CD4-positive, CD25-positive, alpha-beta regulatory T cell (primary cell): ENCODE measurements at regions not wholly inside any gene's neighbourhood (a gene's known extent, or its start where the extent isn't known, plus 50 kb on each side); places are given as distances from the start of the nearest gene placed in this dataset.
A peak's percentile ranks its signal among the peaks of the same experiment; 100 is the strongest.

Source experiments
- ATAC-seq, 2 donors: fragments of 150-1000 bp; cut with Tn5 transposase; one replicate each; pipeline ENCODE4 v1.10.0; 2021; ENCODE audit warnings: low read depth in 2 of 2, moderate number of reproducible peaks in 2 of 2, moderate library complexity in 1 of 2
- DNase-seq, 3 donors: peaks; one replicate each; pipeline versions ENCODE4 v3.0.0 to v3.0.0-alpha.2; 2012 to 2022; ENCODE audit warnings: mixed read lengths in 1 of 3
- H3K27ac ChIP-seq: one replicate; pipeline ENCODE4 v1.7.0; 2013; ENCODE audit warnings: mild to moderate bottlenecking, low read length; ENCODE audit not compliant: insufficient read depth, poor library complexity, severe bottlenecking
- H3K27me3 ChIP-seq: one replicate; pipeline ENCODE4 v1.7.0; 2013; ENCODE audit warnings: low read length; ENCODE audit not compliant: control insufficient read depth, insufficient read depth
- H3K36me3 ChIP-seq: one replicate; pipeline ENCODE4 v1.7.0; 2013; ENCODE audit warnings: mild to moderate bottlenecking, low read length, moderate library complexity; ENCODE audit not compliant: control insufficient read depth, insufficient read depth
- H3K4me1 ChIP-seq: 2 replicates; pipeline ENCODE4 v1.7.0; 2013; ENCODE audit warnings: mild to moderate bottlenecking, low read length; ENCODE audit not compliant: insufficient read depth, control insufficient read depth, poor library complexity, severe bottlenecking
- H3K4me3 ChIP-seq: one replicate; pipeline ENCODE4 v1.7.0; 2013; ENCODE audit warnings: low read depth, mild to moderate bottlenecking, low read length, moderate library complexity
- H3K9me3 ChIP-seq, 2 experiments: 1 replicate in 1 of 2; 2 replicates in 1 of 2; pipeline ENCODE4 v1.7.0; 2013; ENCODE audit warnings: low read length in 2 of 2, mild to moderate bottlenecking in 1 of 2, moderate library complexity in 1 of 2; ENCODE audit not compliant: control insufficient read depth in 2 of 2
- H3K27ac Mint-ChIP-seq, 3 donors: one replicate each; pipeline ENCODE4 v1.8.0; 2020 to 2022; ENCODE audit warnings: mild to moderate bottlenecking in 3 of 3, mixed read lengths in 3 of 3, moderate library complexity in 2 of 3
- H3K27me3 Mint-ChIP-seq: one replicate; pipeline ENCODE4 v1.8.0; 2022; ENCODE audit warnings: mild to moderate bottlenecking, mixed read lengths
- H3K36me3 Mint-ChIP-seq: one replicate; pipeline ENCODE4 v1.8.0; 2020; ENCODE audit warnings: mixed read lengths
- H3K4me1 Mint-ChIP-seq, 4 donors: one replicate each; pipeline ENCODE4 v1.8.0; 2020 to 2022; ENCODE audit warnings: mixed read lengths in 4 of 4, mild to moderate bottlenecking in 1 of 4
- H3K4me3 Mint-ChIP-seq, 4 donors: one replicate each; pipeline ENCODE4 v1.8.0; 2020 to 2022; ENCODE audit warnings: mild to moderate bottlenecking in 4 of 4, mixed read lengths in 4 of 4, moderate library complexity in 3 of 4
- H3K9me3 Mint-ChIP-seq, 7 donors: one replicate each; pipeline ENCODE4 v1.8.0; 2020 to 2022; ENCODE audit warnings: mixed read lengths in 7 of 7, mild to moderate bottlenecking in 3 of 7, moderate library complexity in 2 of 7

- Histone ChIP-seq H3K4me1 (no peaks in the 10 kb centered on the region), H3K27ac (no peak overlapping the region), H3K4me3 (no peak overlapping the region), H3K27me3 (no peaks in the 10 kb centered on the region), H3K9me3 (peaks cover 0 to 3% of the 10 kb centered on the region in 2 experiments), H3K36me3 (no peaks in the 10 kb centered on the region)
- H3K9me3 Mint-ChIP-seq: peaks cover 0 to 21% (median 2%) of the 10 kb centered on the region in 7 donors
- no peak overlapping the region for H3K4me3 Mint-ChIP-seq
- H3K27ac Mint-ChIP-seq: no peak overlapping the region
- H3K36me3 Mint-ChIP-seq: no peaks in the 10 kb centered on the region
- ATAC-seq (no peak), DNase-seq (no peak)
- no peaks in the 10 kb centered on the region for H3K4me1 Mint-ChIP-seq
- no peaks in the 10 kb centered on the region for H3K27me3 Mint-ChIP-seq
Observed at GRCh38 chr12:41794336-41794735, 350.3 kb downstream of the GXYLT1 start.

GRCh38 chr12:41784957-41785356, 359.7 kb downstream of the GXYLT1 start:
- ATAC-seq (no peak), DNase-seq (no peak)
- peaks cover 0 to 5% (median 0%) of the 10 kb centered on the region in 7 donors for H3K9me3 Mint-ChIP-seq
- no peak overlapping the region for H3K4me3 Mint-ChIP-seq
- no peaks in the 10 kb centered on the region for H3K9me3 ChIP-seq
- H3K36me3 Mint-ChIP-seq: no peaks in the 10 kb centered on the region
- no peaks in the 10 kb centered on the region for H3K4me1 Mint-ChIP-seq
- no peaks in the 10 kb centered on the region for H3K27me3 ChIP-seq
- H3K27ac Mint-ChIP-seq: no peak overlapping the region
- no peaks in the 10 kb centered on the region for H3K36me3 ChIP-seq
- no peak overlapping the region for H3K27ac ChIP-seq
- H3K27me3 Mint-ChIP-seq: peaks cover 4% of the 10 kb centered on the region
- H3K4me3 ChIP-seq: no peak overlapping the region
- H3K4me1 ChIP-seq: no peaks in the 10 kb centered on the region

GRCh38 chr12:41778934-41779333, 365.7 kb downstream of the GXYLT1 start:
- Mint-ChIP-seq H3K27ac (no peak overlapping the region), H3K9me3 (peaks cover 0 to 3% (median 0%) of the 10 kb centered on the region in 7 donors), H3K4me3 (no peak overlapping the region), H3K36me3 (no peaks in the 10 kb centered on the region), H3K27me3 (peaks cover 8% of the 10 kb centered on the region), H3K4me1 (no peaks in the 10 kb centered on the region)
- Histone ChIP-seq H3K4me1 (no peaks in the 10 kb centered on the region), H3K27ac (no peak overlapping the region), H3K4me3 (no peak overlapping the region), H3K9me3 (no peaks in the 10 kb centered on the region), H3K36me3 (no peaks in the 10 kb centered on the region), H3K27me3 (no peaks in the 10 kb centered on the region)
- ATAC-seq: no peak
- no peak for DNase-seq

- Histone ChIP-seq H3K9me3 (no peaks in the 10 kb centered on the region), H3K4me1 (no peaks in the 10 kb centered on the region), H3K4me3 (no peak overlapping the region), H3K27ac (no peak overlapping the region), H3K36me3 (no peaks in the 10 kb centered on the region), H3K27me3 (no peaks in the 10 kb centered on the region)
- DNase-seq (no peak), ATAC-seq (no peak)
- no peaks in the 10 kb centered on the region for H3K4me1 Mint-ChIP-seq
- H3K36me3 Mint-ChIP-seq: no peaks in the 10 kb centered on the region
- no peak overlapping the region for H3K27ac Mint-ChIP-seq
- peaks cover 0 to 3% (median 0%) of the 10 kb centered on the region in 7 donors for H3K9me3 Mint-ChIP-seq
- peaks cover 4% of the 10 kb centered on the region for H3K27me3 Mint-ChIP-seq
- H3K4me3 Mint-ChIP-seq: no peak overlapping the region
Observed at GRCh38 chr12:41777064-41777790, 367.4 kb downstream of the GXYLT1 start.

GRCh38 chr12:41772478-41772877, 372.2 kb downstream of the GXYLT1 start:
- Histone ChIP-seq H3K9me3 (no peaks in the 10 kb centered on the region), H3K27me3 (no peaks in the 10 kb centered on the region), H3K27ac (no peak overlapping the region), H3K4me1 (no peaks in the 10 kb centered on the region), H3K4me3 (no peak overlapping the region), H3K36me3 (no peaks in the 10 kb centered on the region)
- no peaks in the 10 kb centered on the region for H3K27me3 Mint-ChIP-seq
- peaks cover 0 to 8% (median 0%) of the 10 kb centered on the region in 7 donors for H3K9me3 Mint-ChIP-seq
- no peak for DNase-seq
- no peaks in the 10 kb centered on the region for H3K36me3 Mint-ChIP-seq
- no peak for ATAC-seq
- H3K4me1 Mint-ChIP-seq: no peaks in the 10 kb centered on the region
- H3K27ac Mint-ChIP-seq: no peak overlapping the region
- H3K4me3 Mint-ChIP-seq: no peak overlapping the region

- Histone ChIP-seq H3K36me3 (no peaks in the 10 kb centered on the region), H3K27ac (no peak overlapping the region), H3K4me1 (no peaks in the 10 kb centered on the region), H3K27me3 (no peaks in the 10 kb centered on the region), H3K4me3 (no peak overlapping the region), H3K9me3 (no peaks in the 10 kb centered on the region)
- no peak overlapping the region for H3K4me3 Mint-ChIP-seq
- H3K27me3 Mint-ChIP-seq: no peaks in the 10 kb centered on the region
- H3K9me3 Mint-ChIP-seq: peaks cover 0 to 8% (median 0%) of the 10 kb centered on the region in 7 donors
- ATAC-seq (no peak), DNase-seq (peak in 1 of 3 donors; percentile 72)
- no peak overlapping the region for H3K27ac Mint-ChIP-seq
- no peaks in the 10 kb centered on the region for H3K4me1 Mint-ChIP-seq
- H3K36me3 Mint-ChIP-seq: no peaks in the 10 kb centered on the region
Observed at GRCh38 chr12:41769810-41770209, 374.9 kb downstream of the GXYLT1 start.

GRCh38 chr12:41768456-41768855, 376.2 kb downstream of the GXYLT1 start:
- no peak overlapping the region for H3K4me3 Mint-ChIP-seq
- Histone ChIP-seq H3K9me3 (no peaks in the 10 kb centered on the region), H3K36me3 (no peaks in the 10 kb centered on the region), H3K4me1 (no peaks in the 10 kb centered on the region), H3K27ac (no peak overlapping the region), H3K4me3 (no peak overlapping the region), H3K27me3 (no peaks in the 10 kb centered on the region)
- H3K27me3 Mint-ChIP-seq: no peaks in the 10 kb centered on the region
- H3K27ac Mint-ChIP-seq: no peak overlapping the region
- ATAC-seq (no peak), DNase-seq (no peak)
- peaks cover 0 to 8% (median 0%) of the 10 kb centered on the region in 7 donors for H3K9me3 Mint-ChIP-seq
- no peaks in the 10 kb centered on the region for H3K4me1 Mint-ChIP-seq
- H3K36me3 Mint-ChIP-seq: no peaks in the 10 kb centered on the region

- H3K27ac ChIP-seq: no peak overlapping the region
- H3K4me3 ChIP-seq: no peak overlapping the region
- Mint-ChIP-seq H3K9me3 (peaks cover 0 to 7% (median 3%) of the 10 kb centered on the region in 7 donors), H3K4me1 (no peaks in the 10 kb centered on the region), H3K27me3 (peaks cover 7% of the 10 kb centered on the region), H3K27ac (no peak overlapping the region), H3K36me3 (no peaks in the 10 kb centered on the region), H3K4me3 (no peak overlapping the region)
- no peaks in the 10 kb centered on the region for H3K36me3 ChIP-seq
- no peaks in the 10 kb centered on the region for H3K27me3 ChIP-seq
- H3K4me1 ChIP-seq: no peaks in the 10 kb centered on the region
- no peaks in the 10 kb centered on the region for H3K9me3 ChIP-seq
- ATAC-seq (no peak), DNase-seq (no peak)
Observed at GRCh38 chr12:41762691-41763090, 382.0 kb downstream of the GXYLT1 start.
